ENCODE measurements at regions not wholly inside any gene's neighbourhood (a gene's known extent, or its start where the extent isn't known, plus 50 kb on each side); places are given as distances from the start of the nearest gene placed in this dataset.

DNA sequence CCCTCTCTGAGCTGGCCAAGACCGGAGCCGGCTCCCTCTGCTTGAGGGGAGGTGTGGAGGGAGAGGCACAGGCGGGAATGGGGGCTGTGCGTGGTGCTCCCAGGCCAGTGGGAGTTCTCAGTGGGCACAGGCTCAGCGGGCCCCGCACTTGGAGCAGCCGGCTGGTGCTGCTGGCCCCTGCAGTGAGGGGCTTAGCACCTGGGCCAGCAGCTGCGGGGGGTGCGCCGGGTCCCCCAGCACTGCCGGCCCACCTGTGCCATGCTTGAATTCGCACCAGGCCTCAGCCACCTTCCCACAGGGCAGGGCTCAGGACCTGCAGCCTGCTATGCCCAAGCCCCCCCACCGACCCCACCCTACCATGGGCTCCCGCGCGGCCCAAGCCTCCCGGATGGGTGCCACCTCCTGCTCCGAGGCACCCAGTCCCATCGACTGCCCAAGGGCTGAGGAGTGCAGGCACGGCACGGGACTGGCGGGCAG, 602.5 kb downstream of the KCTD8 start:
- Histone ChIP-seq H3K27me3 (ENCODE audit: control insufficient read depth, extremely low read depth, insufficient read depth, low read length) (no peaks in the 10 kb centered on the region), H3K4me3 (ENCODE audit: control insufficient read depth in 2 of 3, extremely low read depth in 1 of 3, insufficient read depth in 2 of 3, low read depth in 1 of 3, low read length in 3 of 3) (no peak overlapping the region), H2AFZ (ENCODE audit: control insufficient read depth, low read length) (no peak overlapping the region), H3K9me1 (ENCODE audit: control insufficient read depth, extremely low read depth, insufficient read depth, low read length) (no peaks in the 10 kb centered on the region), H3K27ac (ENCODE audit: control insufficient read depth, insufficient read depth, low read length) (no peak overlapping the region), H4K20me1 (ENCODE audit: control insufficient read depth, extremely low read depth, insufficient read depth, low read length) (no peaks in the 10 kb centered on the region), H3K4me2 (ENCODE audit: control insufficient read depth, extremely low read depth, insufficient read depth, low read depth, low read length) (no peak overlapping the region), H3K4me1 (ENCODE audit: control insufficient read depth, extremely low read depth, insufficient read depth, low read length) (no peaks in the 10 kb centered on the region), H3K9ac (ENCODE audit: control insufficient read depth, extremely low read depth, insufficient read depth, low read length) (no peak overlapping the region), H3K79me2 (ENCODE audit: control insufficient read depth, insufficient read depth, low read length) (no peaks in the 10 kb centered on the region), H3K36me3 (ENCODE audit: control insufficient read depth in 2 of 2, extremely low read depth in 1 of 2, insufficient read depth in 2 of 2, low read length in 2 of 2) (no peaks in the 10 kb centered on the region), H3K9me3 (ENCODE audit: control insufficient read depth, low read depth, low read length) (no peaks in the 10 kb centered on the region)
- TF ChIP-seq EZH2 (IDR thresholded peaks at IDR 0.05; ENCODE audit: low read length) = no peak
- TF ChIP-seq, protein P1, sequence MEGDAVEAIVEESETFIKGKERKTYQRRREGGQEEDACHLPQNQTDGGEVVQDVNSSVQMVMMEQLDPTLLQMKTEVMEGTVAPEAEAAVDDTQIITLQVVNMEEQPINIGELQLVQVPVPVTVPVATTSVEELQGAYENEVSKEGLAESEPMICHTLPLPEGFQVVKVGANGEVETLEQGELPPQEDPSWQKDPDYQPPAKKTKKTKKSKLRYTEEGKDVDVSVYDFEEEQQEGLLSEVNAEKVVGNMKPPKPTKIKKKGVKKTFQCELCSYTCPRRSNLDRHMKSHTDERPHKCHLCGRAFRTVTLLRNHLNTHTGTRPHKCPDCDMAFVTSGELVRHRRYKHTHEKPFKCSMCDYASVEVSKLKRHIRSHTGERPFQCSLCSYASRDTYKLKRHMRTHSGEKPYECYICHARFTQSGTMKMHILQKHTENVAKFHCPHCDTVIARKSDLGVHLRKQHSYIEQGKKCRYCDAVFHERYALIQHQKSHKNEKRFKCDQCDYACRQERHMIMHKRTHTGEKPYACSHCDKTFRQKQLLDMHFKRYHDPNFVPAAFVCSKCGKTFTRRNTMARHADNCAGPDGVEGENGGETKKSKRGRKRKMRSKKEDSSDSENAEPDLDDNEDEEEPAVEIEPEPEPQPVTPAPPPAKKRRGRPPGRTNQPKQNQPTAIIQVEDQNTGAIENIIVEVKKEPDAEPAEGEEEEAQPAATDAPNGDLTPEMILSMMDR (optimal IDR thresholded peaks at IDR 0.05 in 1 of 3, IDR thresholded peaks at IDR 0.05 in 1 of 3, conservative IDR thresholded peaks at IDR 0.05 in 1 of 3; ENCODE audit: extremely low read depth in 1 of 3, insufficient read depth in 2 of 3, low read length in 3 of 3) = no peak
- dilution Hi-C loops (cut with MboI; ENCODE audit: extremely low pct_ligation_motif_present, low sequenced_read_pairs) = no loop called here
- DNase-seq (ENCODE audit: low read depth, low spot score) (no peak), FAIRE-seq (no peak)

DNA sequence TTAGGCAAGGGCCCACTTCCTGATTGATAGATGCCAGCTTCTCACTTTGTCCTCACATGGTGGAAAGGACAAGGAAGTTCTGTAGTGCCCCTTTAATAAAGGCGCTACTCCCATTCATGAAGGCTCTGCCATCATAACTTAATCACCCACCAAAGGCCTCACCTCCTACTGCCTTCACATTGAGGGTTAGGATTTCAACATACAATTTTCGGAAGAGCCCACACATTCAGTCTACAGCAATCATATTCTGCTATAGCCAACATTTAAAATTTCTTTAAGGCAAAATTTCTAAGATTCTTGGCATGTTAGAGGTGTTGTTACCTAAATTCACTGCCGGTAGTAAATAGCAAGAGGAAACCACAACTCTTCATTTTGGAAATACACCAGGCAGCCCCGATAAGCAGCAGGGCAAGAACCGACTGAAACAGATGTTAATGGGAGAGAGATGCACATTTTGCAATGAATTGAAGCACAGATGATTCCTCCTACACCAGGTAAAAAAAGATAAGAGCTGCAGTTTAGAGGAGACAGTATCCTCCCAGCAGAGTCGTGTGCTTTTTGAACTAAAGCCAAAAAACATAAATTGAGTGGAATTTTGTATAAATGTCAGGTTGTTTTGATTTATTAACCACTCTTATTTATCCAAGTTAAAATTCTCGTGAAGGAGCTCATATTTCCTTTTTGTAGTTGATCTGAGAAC, 594.9 kb downstream of the KCTD8 start:
- no peak for DNase-seq (ENCODE audit: low read depth, low spot score)
- Histone ChIP-seq H3K79me2 (ENCODE audit: control insufficient read depth, insufficient read depth, low read length) (no peaks in the 10 kb centered on the region), H3K4me1 (ENCODE audit: control insufficient read depth, extremely low read depth, insufficient read depth, low read length) (no peaks in the 10 kb centered on the region), H3K9me3 (ENCODE audit: control insufficient read depth, low read depth, low read length) (no peaks in the 10 kb centered on the region), H2AFZ (ENCODE audit: control insufficient read depth, low read length) (no peak overlapping the region), H3K9me1 (ENCODE audit: control insufficient read depth, extremely low read depth, insufficient read depth, low read length) (no peaks in the 10 kb centered on the region), H4K20me1 (ENCODE audit: control insufficient read depth, extremely low read depth, insufficient read depth, low read length) (no peaks in the 10 kb centered on the region), H3K27ac (ENCODE audit: control insufficient read depth, insufficient read depth, low read length) (no peak overlapping the region), H3K4me2 (ENCODE audit: control insufficient read depth, extremely low read depth, insufficient read depth, low read depth, low read length) (no peak overlapping the region), H3K4me3 (ENCODE audit: control insufficient read depth in 2 of 3, extremely low read depth in 1 of 3, insufficient read depth in 2 of 3, low read depth in 1 of 3, low read length in 3 of 3) (no peak overlapping the region), H3K36me3 (ENCODE audit: control insufficient read depth in 2 of 2, extremely low read depth in 1 of 2, insufficient read depth in 2 of 2, low read length in 2 of 2) (no peaks in the 10 kb centered on the region), H3K9ac (ENCODE audit: control insufficient read depth, extremely low read depth, insufficient read depth, low read length) (no peak overlapping the region), H3K27me3 (ENCODE audit: control insufficient read depth, extremely low read depth, insufficient read depth, low read length) (no peaks in the 10 kb centered on the region)
- dilution Hi-C loops (cut with MboI; ENCODE audit: extremely low pct_ligation_motif_present, low sequenced_read_pairs) = no loop called here
- FAIRE-seq = no peak
- no peak for TF ChIP-seq EZH2 (IDR thresholded peaks at IDR 0.05; ENCODE audit: low read length)
- TF ChIP-seq, protein P1 (optimal IDR thresholded peaks at IDR 0.05 in 1 of 3, IDR thresholded peaks at IDR 0.05 in 1 of 3, conservative IDR thresholded peaks at IDR 0.05 in 1 of 3; ENCODE audit: extremely low read depth in 1 of 3, insufficient read depth in 2 of 3, low read length in 3 of 3) = no peak

Measured in keratinocyte (primary cell).